PFSK-1 (cell line): ENCODE measurements at regions not wholly inside any gene's neighbourhood (a gene's known extent, or its start where the extent isn't known, plus 50 kb on each side); places are given as distances from the start of the nearest gene placed in this dataset.

Source experiments
- FOXP2 ChIP-seq: optimal IDR thresholded peaks from 2 replicates; pipeline ENCODE3; 2011; ENCODE audit warnings: borderline replicate concordance, control low read depth, inconsistent platforms; ENCODE audit not compliant: insufficient read depth; ENCODE audit errors: extremely low read length, extremely low read depth
- POLR2AphosphoS5 ChIP-seq: IDR thresholded peaks from 2 replicates; pipeline ENCODE4 v1.6.1; 2012; ENCODE audit warnings: low read depth, mild to moderate bottlenecking, control low read depth, low read length, moderate library complexity
- REST ChIP-seq, 2 experiments: IDR thresholded peaks; 2 replicates each; pipeline versions ENCODE4 v1.6.1 to v1.8.0; 2011 to 2012; ENCODE audit warnings: low read depth in 2 of 2, low read length in 2 of 2, control low read depth in 1 of 2, inconsistent platforms in 1 of 2, mild to moderate bottlenecking in 1 of 2, moderate library complexity in 1 of 2; ENCODE audit not compliant: insufficient read depth in 1 of 2
- SIN3A ChIP-seq: IDR thresholded peaks from 2 replicates; pipeline ENCODE4 v1.6.1; 2012; ENCODE audit warnings: mild to moderate bottlenecking, low read length, moderate library complexity, borderline replicate concordance; ENCODE audit not compliant: insufficient read depth
- TAF1 ChIP-seq: IDR thresholded peaks from 2 replicates; pipeline ENCODE4 v1.6.1; 2012; ENCODE audit warnings: low read length, control low read depth, borderline replicate concordance; ENCODE audit not compliant: insufficient read depth

GRCh38 chr2:20511130-20511529, 64.3 kb downstream of the RHOB start:
- TF ChIP-seq REST (IDR thresholded peaks at IDR 0.05; ENCODE audit: insufficient read depth in 1 of 2, low read depth in 2 of 2, low read length in 2 of 2) (no peak), POLR2AphosphoS5 (no peak), TAF1 (no peak), FOXP2 (no peak), SIN3A (no peak)
